KMS-11 (cell line): ENCODE measurements at regions not wholly inside any gene's neighbourhood (a gene's known extent, or its start where the extent isn't known, plus 50 kb on each side); places are given as distances from the start of the nearest gene placed in this dataset.

Experiments used
- H2AFZ ChIP-seq: fragments of 200-600 bp; sonication (generic); 2 replicates; pipeline ENCODE4 v1.6.1; 2016; ENCODE audit warnings: antibody characterized with exemption, mixed run types, low read depth
- H3K27ac ChIP-seq: fragments of 200-600 bp; sonication (generic); 2 replicates; pipeline ENCODE4 v1.6.1; 2016; ENCODE audit warnings: mild to moderate bottlenecking, mixed run types
- H3K27me3 ChIP-seq: fragments of 200-600 bp; sonication (generic); 2 replicates; pipeline ENCODE4 v1.6.1; 2017; ENCODE audit warnings: mild to moderate bottlenecking, low read depth, mixed run types, moderate library complexity; ENCODE audit not compliant: insufficient read depth
- H3K36me3 ChIP-seq: fragments of 200-600 bp; sonication (generic); 2 replicates; pipeline ENCODE4 v1.6.1; 2017; ENCODE audit warnings: mild to moderate bottlenecking, mixed run types; ENCODE audit not compliant: insufficient read depth
- H3K4me1 ChIP-seq: fragments of 200-600 bp; sonication (generic); 2 replicates; pipeline ENCODE4 v1.6.1; 2016; ENCODE audit warnings: mild to moderate bottlenecking, low read depth, mixed run types; ENCODE audit not compliant: poor library complexity, severe bottlenecking
- H3K4me2 ChIP-seq: fragments of 200-600 bp; sonication (generic); 2 replicates; pipeline ENCODE4 v1.7.0; 2016; ENCODE audit warnings: mild to moderate bottlenecking, mixed run types
- H3K4me3 ChIP-seq: fragments of 200-600 bp; sonication (generic); IDR thresholded peaks from 2 replicates; pipeline ENCODE4 v1.6.1; 2017; ENCODE audit warnings: low read depth, low read length, mixed read lengths; ENCODE audit not compliant: insufficient read depth
- H3K79me2 ChIP-seq: fragments of 200-600 bp; sonication (generic); 2 replicates; pipeline ENCODE4 v1.6.1; 2016; ENCODE audit warnings: low read depth, mixed run types; ENCODE audit not compliant: insufficient read depth
- H3K9ac ChIP-seq: fragments of 200-600 bp; sonication (generic); 2 replicates; pipeline ENCODE4 v1.6.1; 2016; ENCODE audit warnings: mild to moderate bottlenecking, mixed run types
- H4K20me1 ChIP-seq: fragments of 200-600 bp; sonication (generic); 2 replicates; pipeline ENCODE4 v1.6.1; 2016; ENCODE audit warnings: mild to moderate bottlenecking, mixed run types; ENCODE audit not compliant: insufficient read depth
- TF ChIP-seq, protein P1 (sequence below): fragments of 200-600 bp; sonication (generic); conservative IDR thresholded peaks from 2 replicates; pipeline ENCODE4 v1.6.1; 2017; ENCODE audit warnings: low read depth, mild to moderate bottlenecking, antibody characterized with exemption, low read length, moderate library complexity, mixed read lengths

DNA sequence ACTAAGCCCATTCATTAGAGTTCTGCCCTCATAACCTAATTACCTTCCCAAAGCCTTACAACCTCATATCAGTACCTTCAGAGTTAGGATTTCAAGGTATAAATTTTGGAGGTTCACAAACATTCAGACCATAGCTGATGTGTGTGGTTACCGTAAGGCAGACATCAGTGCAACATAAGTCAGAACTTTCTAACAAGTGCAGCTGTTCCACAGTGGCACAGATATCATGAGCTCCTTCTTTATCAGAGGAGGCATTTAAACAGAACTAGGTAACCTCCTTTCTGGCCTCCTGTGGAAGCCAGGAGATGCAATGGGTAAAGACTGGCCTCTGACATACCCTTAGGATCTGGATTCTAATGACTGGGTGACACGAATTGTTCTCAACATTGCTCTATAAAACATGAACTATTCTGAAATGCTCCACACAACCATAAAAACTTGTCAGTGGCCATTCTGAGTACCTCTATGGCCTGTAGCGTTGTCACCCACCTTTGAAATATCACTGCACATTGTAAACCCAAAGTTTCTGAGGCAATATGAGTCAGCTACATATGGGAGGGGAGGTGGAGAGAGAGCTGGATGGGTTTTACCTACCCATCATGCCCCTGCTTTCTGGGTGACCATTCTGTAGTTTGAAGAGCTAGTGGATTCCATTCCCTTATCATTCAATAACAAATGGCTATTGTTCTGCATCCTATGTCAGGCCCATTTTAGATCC, 546.0 kb upstream of the TBL1XR1 start:
- H4K20me1 ChIP-seq = no peaks in the 10 kb centered on the region
- H3K36me3 ChIP-seq = no peaks in the 10 kb centered on the region
- H3K79me2 ChIP-seq = no peaks in the 10 kb centered on the region
- no peak overlapping the region for H3K27ac ChIP-seq
- no peak overlapping the region for H3K4me2 ChIP-seq
- H3K9ac ChIP-seq = no peak overlapping the region
- no peak overlapping the region for H2AFZ ChIP-seq
- H3K27me3 ChIP-seq = no peaks in the 10 kb centered on the region
- TF ChIP-seq, protein P1, sequence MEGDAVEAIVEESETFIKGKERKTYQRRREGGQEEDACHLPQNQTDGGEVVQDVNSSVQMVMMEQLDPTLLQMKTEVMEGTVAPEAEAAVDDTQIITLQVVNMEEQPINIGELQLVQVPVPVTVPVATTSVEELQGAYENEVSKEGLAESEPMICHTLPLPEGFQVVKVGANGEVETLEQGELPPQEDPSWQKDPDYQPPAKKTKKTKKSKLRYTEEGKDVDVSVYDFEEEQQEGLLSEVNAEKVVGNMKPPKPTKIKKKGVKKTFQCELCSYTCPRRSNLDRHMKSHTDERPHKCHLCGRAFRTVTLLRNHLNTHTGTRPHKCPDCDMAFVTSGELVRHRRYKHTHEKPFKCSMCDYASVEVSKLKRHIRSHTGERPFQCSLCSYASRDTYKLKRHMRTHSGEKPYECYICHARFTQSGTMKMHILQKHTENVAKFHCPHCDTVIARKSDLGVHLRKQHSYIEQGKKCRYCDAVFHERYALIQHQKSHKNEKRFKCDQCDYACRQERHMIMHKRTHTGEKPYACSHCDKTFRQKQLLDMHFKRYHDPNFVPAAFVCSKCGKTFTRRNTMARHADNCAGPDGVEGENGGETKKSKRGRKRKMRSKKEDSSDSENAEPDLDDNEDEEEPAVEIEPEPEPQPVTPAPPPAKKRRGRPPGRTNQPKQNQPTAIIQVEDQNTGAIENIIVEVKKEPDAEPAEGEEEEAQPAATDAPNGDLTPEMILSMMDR = no peak
- no peaks in the 10 kb centered on the region for H3K4me1 ChIP-seq
- no peak overlapping the region for H3K4me3 ChIP-seq

DNA sequence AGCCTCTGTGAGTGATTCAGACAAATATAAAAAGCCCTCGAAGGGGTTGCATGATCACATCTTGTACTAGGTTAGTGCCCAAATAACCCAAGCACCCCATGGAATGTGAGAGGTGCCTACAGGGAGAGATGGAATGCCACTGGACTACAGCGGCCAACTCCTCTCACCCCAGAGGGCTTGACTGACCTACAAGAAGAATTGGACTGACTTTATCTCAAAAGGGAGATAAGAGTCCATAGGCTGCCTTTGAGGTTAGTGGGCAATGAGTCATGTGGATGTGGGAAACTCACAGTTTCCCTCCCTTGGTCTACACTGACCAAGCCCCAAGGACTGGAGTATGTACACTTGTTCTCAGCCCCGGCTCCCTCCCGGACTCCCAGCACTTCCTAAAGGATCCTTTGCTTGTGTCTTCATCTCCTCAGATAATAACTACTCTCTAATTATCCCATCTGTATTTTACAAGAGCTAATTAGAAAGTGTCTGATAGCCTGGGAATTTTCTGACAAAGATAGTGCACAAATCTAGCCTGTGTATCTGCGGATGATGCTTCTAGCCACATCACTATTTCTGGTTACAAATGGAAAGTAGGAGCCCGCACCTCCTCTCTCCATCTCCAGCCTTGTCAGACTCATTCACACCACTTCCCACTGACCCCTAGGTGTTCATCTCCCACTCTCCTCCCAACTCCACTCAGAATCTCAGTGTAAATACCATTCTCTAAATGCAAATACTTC, 547.8 kb upstream of the TBL1XR1 start:
- no peak overlapping the region for H2AFZ ChIP-seq
- no peak overlapping the region for H3K27ac ChIP-seq
- no peaks in the 10 kb centered on the region for H3K4me1 ChIP-seq
- H3K4me2 ChIP-seq = no peak overlapping the region
- H3K36me3 ChIP-seq = no peaks in the 10 kb centered on the region
- no peaks in the 10 kb centered on the region for H3K79me2 ChIP-seq
- no peak overlapping the region for H3K4me3 ChIP-seq
- H3K9ac ChIP-seq = no peak overlapping the region
- H3K27me3 ChIP-seq = no peaks in the 10 kb centered on the region
- TF ChIP-seq, protein P1 = no peak
- H4K20me1 ChIP-seq = no peaks in the 10 kb centered on the region

DNA sequence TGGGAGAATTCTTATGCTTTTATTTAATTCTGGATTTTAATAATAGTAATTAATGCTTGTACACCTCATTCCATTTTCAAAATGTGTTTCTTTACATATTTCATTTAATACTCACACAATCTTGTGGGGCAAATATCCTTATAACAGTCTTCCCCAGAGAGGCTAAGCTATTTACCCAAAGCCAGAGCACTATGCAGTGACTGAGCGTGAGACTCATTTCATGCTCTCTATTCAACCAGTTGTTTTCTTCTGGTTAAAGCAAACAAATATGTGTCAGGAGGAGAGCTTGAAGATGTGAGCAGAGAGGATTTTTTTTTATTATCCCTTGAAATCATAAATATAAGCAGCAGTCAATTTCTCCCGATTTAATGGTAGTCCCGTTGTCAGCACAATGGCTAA, 548.3 kb upstream of the TBL1XR1 start:
- H3K27ac ChIP-seq = no peak overlapping the region
- H2AFZ ChIP-seq = no peak overlapping the region
- no peaks in the 10 kb centered on the region for H4K20me1 ChIP-seq
- H3K4me2 ChIP-seq = no peak overlapping the region
- H3K9ac ChIP-seq = no peak overlapping the region
- no peaks in the 10 kb centered on the region for H3K4me1 ChIP-seq
- no peaks in the 10 kb centered on the region for H3K27me3 ChIP-seq
- H3K36me3 ChIP-seq = no peaks in the 10 kb centered on the region
- H3K79me2 ChIP-seq = no peaks in the 10 kb centered on the region
- TF ChIP-seq, protein P1 = no peak
- no peak overlapping the region for H3K4me3 ChIP-seq

DNA sequence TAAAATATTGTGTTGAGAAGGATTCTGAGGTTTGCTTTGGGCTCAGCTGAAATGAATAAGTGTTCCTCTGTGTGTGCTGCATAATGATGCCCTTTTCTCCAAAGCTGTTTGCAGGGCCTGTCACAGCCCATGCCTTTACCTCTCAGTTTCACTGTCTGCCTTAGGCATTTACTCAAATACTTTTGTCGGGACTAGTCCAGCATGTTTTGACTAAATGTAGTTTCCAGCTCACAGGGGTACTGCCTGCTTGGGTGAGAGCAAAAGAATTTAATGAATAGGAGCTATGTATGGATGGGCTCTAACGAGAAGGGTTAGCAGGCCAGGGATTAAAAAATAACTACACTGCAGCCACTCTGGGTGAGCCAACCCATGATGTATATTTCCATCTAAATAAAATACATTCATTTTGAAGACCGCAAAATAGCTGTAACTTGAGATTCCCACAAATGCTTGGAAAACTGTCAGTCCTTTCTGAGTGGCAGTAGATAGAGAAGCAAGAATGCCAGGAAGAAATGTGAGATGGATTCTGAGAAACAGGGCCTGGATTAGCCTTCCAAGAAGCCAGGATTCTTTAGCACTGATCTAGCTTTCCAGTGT, 549.2 kb upstream of the TBL1XR1 start:
- Histone ChIP-seq H3K4me1 (no peaks in the 10 kb centered on the region), H3K27ac (no peak overlapping the region), H2AFZ (no peak overlapping the region), H3K36me3 (no peaks in the 10 kb centered on the region), H4K20me1 (no peaks in the 10 kb centered on the region), H3K4me2 (no peak overlapping the region), H3K4me3 (no peak overlapping the region), H3K27me3 (no peaks in the 10 kb centered on the region), H3K9ac (no peak overlapping the region), H3K79me2 (no peaks in the 10 kb centered on the region)
- TF ChIP-seq, protein P1 = no peak
